KG1 (cell line): ENCODE measurements at regions not wholly inside any gene's neighbourhood (a gene's known extent, or its start where the extent isn't known, plus 50 kb on each side); places are given as distances from the start of the nearest gene placed in this dataset.

ENCODE experiments used
- DNase-seq: peaks from one replicate; lab custom pipeline; 2025; lab: John Stamatoyannopoulos, UW

DNA sequence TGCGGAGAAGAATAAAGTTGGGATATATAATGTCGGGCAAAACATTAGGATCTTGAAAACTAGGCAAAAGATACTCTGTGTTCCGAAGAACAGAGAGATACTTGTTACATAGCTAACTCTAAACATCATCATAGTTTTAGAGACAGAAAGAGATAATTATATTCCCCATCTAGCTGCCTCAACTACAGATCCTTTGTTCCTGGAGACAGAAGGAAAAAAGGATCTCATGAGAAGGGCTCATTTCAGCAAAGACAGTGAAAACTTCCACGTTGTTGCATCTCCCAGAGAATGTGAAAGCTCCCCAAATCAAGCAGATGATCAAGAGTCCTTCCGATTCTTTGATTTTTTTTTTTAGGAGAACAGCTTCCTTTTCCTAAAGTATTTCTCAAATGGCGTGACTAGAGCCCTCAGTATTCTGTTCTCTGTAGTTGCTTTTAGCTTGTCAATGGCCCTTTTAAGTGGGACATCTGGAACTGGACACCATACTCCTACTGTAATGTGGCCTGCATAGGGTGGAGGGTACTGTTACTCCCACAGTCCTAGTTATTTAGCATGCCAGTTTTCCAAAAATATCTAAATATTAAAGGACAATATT is 1048.2 kb downstream of the TTLL7 start:
- no peak for DNase-seq

DNA sequence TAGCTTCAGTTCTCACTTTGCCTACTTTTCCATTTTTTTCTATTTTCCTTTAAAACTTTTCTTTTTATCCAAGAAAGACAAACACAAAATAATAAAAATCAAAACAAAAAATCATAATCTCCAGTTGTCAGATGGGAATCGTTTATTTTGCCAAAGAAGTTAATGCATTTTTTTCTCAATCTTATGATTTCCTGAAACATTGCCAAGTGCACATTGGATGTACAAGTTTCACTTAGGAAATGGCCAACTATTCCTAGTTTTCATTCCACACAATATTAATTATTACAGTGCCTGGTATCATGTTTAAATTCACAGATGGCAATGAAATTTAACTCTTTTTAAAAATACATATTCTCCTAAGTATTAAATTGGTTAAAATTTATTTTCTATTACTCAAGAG is 1050.5 kb downstream of the TTLL7 start:
- no peak for DNase-seq

DNA sequence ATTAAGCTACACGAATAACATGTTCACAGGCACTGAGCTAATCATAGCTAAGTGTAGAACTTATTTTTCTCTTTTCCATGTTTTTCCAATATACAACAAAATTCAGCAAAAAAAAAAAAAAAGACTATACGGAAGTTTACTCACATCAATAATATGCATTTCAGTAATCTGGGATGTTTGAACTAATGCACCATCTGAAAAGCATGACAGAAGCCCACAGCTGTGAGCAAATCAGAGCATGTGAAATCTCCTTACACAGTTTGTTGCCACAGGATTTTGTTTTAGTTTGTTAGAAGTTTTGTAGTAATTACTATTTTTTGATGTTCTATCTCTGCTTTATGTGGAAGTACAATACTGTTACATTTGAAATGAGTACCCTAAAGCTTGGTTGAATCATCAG is 1051.7 kb downstream of the TTLL7 start:
- no peak for DNase-seq

DNA sequence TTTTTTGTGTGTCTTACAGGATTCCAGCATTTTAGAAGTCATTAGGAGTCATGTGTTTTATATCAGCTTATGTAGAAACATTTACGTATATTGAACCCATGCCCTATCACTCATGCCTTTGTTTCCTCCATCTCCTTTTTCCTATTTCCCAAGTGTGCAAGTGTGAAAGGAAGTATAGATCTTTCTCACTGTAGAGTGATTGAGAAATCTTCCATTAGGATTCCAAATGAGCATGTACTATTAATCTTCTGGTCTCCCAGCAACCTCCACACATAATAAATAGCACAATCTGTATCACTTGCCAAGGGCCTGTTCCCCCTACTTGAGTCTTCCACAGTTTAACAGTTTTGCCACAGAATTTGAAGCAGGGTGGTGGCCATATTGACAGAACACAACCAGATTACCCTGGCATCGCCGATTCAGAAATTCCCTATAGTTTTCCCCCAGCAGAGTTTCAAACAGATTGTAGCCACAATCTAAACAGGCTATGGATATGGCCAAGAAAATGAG is 1052.8 kb downstream of the TTLL7 start:
- DNase-seq, result no peak

DNA sequence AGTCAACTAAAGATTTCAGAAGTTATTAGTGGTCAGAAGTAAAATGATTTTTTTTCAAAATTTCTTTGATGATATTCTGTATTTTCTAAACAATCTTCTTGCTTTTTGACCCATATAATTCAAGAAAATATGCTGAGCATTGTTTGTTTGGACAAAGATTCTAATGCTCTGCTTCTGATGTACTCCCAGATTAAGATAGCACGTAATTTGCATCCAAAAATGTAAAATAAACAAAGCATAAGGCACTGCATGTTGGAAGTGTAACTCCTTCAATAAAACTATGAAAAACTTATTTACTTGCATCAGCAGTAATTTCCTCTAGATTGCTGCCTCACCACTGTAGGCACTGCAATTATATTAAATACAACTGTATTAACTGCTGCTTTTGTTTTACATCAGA is 1054.1 kb downstream of the TTLL7 start:
- DNase-seq, result no peak

DNA sequence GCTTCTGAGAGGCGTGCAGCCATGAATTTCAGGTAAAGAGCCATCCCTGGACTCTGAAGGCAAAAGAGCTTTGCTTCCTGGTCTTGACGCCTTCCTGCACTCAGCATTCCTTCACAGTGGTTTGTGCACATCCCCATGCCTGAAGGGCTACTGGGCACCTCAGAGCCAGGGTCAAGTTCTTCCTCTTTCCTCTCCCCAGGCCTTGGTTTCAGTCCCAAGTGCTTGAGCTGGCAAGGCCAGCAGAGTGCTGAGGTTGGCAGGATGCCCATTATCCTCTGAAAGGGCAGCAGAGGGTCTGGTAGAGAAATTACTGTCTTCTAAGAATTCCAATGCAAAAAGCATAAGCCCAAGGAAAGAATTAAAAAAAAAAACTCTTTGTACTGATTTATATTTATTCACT is 1064.9 kb downstream of the TTLL7 start:
- DNase-seq, result no peak

DNA sequence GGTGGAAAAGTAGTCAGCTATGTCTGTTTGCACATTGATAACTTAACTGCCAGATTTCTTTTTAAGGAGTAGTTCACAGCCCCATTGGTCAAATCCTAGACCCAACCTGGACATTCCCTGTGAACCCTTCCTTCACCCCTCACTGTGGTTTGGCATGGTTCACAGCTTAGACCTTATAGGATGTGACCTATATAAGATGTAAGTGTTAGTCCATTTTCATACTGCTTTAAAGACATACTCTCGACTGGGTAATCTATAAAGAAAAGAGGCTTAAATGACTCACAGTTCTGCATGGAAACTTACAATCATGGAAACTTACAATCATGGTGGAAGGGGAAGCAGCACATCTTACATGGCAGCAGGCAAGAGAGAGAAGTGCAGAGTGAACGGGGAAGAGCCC is 1066.2 kb downstream of the TTLL7 start:
- no peak for DNase-seq

DNA sequence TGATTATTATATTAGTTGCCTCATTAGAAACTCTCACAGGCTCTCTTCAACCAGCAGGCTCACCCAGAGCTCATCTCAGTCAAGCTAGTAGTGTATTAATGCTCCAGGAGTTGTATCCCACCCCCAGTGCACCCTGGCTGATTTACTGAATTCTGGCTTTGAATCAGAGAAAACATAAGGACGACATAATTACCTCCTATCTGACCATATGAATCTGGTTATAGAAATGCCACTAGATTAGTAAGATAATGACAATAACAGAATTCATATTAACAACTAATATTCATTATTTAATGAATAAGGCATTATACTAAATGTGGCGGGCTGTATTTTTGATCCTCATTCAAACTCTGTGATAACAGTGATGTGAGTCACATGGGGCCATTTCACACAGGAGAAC is 1066.7 kb downstream of the TTLL7 start:
- DNase-seq, result no peak

DNA sequence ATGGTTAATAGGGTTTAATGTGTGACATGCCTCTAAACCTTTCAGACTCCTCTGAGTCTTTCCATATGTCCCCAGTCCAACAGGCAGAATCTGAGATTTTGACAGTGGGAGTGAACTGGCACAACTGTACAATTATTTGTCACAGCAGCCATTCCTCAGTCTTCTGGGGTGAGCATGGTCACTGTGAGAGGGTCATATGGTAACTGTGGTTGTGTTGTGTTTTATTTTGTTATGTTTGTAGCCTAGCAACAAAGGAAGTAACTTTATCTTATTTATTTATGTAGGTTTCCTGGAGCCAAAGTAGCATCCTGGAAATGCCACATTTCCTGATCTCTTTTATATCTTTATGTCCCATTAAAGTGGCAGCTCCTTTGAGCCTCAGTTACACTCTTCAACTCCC is 1067.9 kb downstream of the TTLL7 start:
- no peak for DNase-seq

DNA sequence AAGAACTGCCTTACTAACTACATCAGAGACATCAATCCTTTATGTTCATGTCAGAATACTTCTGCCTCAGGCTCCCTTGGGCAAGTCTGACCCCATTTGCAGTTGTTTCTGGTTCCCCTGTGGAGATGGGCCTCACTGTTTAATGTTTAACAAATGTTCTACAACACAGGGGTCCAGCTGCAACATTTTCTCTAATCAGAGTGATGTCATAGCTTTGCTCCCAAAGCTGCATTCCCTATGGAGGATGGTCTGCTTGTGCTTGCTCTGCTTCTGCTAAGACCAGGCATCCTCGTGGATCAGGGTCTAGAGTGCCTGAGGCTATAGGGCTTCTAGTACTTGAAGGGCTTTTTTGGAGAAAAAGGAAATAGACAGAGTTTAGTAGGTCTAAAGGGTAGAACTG is 1071.2 kb downstream of the TTLL7 start:
- no peak for DNase-seq

DNA sequence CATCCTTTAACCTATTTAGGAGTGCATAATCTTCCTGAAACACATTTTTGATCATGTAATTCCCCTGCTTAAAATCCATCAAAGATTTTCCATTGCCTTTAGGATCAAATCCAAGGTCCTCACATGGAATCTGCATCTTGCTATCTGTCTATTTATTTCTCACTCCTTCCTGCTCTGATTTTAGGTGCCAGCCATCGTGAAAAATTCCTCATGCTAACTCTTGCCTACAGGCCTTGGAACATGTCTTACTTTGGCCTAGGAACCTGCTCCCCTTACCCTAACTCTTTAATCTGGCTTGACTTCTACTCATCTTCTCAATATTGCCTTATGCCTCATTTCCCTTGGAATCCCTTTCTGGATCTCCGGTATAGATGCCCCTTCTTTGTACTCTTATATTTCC is 1074.3 kb downstream of the TTLL7 start:
- DNase-seq, result no peak

DNA sequence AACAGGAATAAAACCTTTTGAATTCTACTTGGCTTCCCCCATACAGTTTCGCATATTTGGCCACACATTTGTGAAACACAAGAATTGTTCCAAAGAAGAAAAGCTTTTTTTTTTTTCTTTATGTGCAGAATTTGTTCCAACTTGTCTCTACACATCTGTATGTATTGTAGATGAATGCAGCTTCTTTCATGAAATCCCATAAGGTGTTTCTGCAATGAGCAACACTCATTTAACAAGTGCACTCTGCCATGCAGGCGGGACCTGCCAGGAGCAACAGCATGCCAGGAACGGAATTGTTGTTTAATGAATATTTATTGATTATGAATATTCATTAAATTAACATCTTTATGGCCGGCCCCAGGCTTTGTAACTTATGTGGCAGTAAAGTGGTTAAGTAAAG is 1075.0 kb downstream of the TTLL7 start:
- no peak for DNase-seq

DNA sequence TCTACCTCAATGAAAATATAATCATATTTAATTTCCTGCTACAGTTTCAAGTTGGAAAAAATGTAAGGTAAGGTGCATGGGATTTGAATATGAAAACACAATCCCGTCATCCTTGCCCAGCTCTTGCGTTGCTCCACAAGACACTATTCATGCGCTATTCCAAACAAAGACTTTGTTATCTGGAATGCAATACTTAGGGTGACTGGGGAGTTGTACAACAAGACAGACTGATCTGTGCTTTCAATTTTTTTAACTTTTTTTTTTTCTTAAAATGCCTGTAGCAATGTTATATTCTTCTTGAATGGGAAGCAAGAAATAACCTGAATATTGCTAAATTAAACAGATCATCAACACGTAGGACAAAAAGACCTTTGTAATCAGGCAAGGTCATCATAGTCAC is 1077.2 kb downstream of the TTLL7 start:
- DNase-seq, result no peak

DNA sequence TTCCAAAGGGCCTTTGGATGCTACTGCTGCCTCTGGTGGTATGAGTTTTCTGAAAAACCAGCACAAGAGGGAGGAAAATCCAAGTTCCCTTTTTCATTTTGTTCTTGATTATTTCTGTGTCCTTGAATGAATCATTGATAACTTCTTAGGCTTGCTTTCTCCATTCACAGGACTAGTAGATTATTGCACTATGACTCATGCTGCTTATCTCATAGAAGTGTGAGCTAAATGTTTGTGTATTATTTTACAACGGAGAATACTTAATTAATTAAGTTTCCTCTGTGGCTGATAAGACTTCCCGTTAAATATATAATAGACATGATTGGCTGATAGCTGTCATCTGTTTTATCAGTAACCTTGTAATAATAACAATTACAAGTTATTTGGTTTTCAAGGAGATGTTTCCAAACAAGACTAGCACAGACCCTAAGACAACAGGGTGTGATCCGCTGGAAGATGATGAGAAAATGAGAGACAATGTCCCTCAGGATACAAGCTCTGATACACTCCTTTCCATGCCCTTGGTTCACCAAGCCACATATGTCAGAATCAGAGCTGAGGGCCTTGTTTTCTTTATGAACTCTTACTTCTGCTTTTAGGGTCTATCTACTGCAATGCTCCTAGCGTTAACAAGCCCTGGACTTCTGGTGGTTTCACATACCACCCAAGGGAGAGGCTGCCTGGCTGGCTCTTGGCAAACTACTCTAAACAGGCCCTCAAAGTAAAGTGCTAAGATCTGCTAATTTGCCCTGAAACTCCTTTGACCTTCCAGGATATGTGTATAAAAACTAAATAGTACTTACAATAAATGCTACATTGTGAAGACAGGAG is 1078.3 kb downstream of the TTLL7 start:
- DNase-seq, result no peak

DNA sequence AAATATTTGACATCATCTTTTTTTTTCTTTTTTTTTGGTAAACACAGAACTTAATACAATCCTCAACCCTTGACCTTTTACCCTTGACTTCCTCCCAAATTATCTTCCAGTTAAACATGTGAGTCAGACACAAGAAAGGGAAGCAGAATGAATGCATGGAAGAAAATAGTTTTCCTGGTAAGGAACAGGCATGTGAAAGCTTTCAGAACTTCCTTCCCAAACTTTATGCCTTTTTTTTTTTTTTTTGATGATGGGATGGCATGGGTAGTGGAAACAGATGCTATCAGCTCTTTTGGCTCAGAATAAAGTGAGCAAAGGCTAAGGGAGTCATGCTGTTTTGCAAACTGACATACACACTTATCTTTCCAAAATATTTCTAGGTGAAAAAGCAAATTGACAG is 1079.1 kb downstream of the TTLL7 start:
- no peak for DNase-seq

DNA sequence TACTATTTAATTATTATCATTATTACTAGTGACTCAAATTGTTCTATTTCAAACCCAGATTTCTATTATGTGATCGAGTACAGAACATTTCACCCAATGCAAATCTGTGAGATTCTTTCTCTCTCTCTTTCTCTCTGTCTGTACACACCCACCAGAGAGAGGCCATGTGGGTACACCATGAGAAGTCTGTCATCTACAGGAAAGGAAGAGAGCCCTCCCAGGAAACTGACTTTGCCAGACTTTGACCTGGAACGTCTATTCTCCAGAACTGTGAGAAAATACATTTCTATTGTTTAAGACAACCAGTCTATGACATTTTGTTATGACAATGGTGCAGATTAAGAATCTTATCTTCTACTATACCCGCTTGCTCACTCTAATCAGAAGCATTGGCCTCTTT is 1091.6 kb downstream of the TTLL7 start:
- DNase-seq, result no peak

DNA sequence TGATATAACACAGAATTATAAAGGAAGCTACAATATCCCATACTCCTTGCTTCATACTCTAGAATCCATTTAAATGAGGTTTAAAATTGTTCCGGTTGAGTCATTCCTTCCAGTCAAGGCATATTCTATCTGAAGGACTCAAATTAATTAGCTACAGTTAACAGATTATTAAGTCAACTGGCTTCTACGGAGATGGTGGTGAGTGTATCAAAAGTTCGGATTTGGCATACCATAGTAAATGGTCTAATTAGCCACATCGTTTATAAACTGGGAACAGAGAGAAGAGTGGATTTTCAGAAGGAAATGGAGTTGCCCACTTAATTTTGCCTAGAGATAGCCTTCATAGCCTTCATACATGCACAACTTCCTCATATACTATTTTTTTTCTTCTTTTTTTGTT is 1095.3 kb downstream of the TTLL7 start:
- DNase-seq, result no peak

DNA sequence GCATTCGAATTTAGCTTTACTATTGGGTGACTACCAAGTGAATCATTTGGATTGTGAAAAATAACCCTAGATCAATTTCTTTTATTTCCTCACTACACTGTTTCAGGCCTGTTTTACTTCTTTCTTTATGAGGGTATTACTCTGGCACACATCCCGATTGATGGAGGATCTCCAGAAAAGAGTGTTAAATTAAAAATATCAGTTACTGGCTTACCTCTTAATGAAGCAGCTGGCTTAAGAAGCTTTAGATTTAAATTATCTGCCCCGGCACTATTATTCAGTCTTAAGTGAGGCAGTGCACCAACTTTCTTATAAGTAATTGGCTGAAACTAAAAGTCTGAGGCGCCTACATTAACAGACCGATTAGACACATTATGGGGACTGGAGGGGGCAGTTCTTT is 1097.4 kb downstream of the TTLL7 start:
- no peak for DNase-seq

DNA sequence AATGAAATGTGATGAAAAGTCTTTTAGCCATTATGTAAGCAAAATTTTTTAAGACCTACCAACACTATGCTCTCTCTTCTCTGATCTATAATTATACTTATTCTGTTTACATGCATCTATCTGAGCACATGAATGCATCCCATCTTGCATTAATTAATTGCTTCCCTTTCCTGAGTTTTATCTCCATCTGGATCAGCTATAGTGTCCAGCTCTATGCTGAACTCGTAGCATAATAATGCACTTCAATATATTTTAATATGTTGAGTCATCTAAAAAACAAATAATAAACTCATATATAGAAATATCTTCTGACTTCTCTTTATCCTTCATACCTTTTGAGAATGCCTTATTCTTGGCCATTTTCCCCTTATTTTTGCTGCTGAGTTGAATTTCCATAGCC is 1097.8 kb downstream of the TTLL7 start:
- DNase-seq, result no peak

DNA sequence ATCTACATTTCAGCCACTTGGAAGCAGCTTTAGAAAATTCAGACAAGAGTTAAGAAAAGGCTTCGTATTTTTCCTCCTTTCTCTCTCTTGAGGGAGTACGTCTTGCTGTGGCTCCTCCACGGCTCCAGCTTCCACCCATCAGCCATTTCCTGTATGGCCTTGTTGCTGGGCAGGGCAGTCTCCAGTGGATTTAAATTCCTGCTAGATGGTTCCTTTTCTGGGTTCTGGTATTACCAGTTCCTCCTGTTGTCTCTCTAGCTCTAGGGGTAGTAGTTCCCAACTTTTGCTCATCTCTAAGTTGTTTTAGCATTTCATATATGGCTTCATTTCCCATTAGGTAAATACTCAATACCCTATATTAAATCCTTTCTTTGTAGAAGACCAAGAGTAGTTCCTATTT is 1098.3 kb downstream of the ADGRL2 start:
- DNase-seq, result no peak

DNA sequence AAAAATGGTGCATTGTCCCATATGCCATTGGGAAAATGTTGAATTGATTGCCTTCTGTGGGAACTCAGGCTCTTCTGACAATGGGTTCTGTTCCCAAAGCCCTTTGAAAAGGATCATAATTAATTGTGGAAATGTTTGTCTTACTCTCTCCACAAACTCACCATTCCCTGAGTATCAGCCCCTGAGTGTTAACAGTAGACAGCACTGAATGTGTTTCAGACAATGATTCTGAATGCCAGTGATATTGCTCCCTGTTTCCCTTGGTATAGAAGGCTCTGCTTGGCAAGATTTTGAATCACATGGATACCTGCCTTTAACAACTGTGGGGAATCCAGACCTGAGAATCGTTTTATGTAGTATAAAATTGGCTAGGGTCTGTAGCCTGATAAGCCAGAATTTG is 1096.8 kb downstream of the ADGRL2 start:
- no peak for DNase-seq

DNA sequence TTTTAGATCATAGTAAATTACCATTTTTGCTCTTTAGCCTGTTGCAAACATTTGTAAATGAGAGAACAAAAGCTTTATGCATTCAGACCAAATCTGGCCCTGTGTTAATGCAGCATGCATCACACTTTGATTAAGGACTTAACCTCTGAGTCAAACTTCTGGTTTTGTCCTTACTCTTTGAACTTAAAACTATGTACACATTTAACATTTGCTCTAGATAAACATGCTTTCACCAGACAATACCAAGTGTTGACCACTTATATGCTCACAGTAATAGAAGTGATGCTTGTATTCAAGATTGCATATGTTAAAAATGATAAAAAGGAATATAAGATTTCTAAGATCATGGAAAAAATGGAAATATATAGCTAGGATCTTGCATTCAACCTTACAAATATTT is 1095.3 kb downstream of the ADGRL2 start:
- no peak for DNase-seq

DNA sequence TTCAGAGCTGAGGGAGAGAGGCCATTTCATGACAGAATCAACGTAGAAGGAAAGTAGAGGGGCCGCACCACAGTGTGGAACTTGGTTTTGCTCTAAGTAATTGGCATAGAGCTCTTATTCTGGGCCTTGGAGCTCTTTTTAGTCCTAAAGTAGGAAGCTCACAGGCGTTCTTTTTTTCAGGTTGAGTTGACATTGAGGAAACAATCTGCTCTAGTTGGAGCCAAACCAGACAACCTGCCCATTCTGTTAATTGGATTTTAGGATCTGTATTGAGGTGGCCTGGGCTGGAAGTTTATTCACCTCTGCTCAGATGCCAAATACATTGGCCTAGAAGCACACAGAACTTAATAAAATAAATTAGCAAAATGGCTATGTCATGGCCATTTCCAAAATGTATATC is 1093.9 kb downstream of the ADGRL2 start:
- no peak for DNase-seq
